Activated naive CD8-positive, alpha-beta T cell treated with anti-CD3 and anti-CD28 coated beads, Interleukin-2, amount 50 U/mL, for 24 hours (primary cell): ENCODE measurements at regions not wholly inside any gene's neighbourhood (a gene's known extent, or its start where the extent isn't known, plus 50 kb on each side); places are given as distances from the start of the nearest gene placed in this dataset.

Source experiments
- ATAC-seq: fragments of 150-1000 bp; cut with Tn5 transposase; one replicate; pipeline ENCODE4 v1.10.0; 2021
- DNase-seq: peaks from one replicate; pipeline ENCODE4 v3.0.0; 2021
- H3K27ac Mint-ChIP-seq: one replicate; pipeline ENCODE4 v1.8.0; 2021; ENCODE audit warnings: mild to moderate bottlenecking, mixed read lengths
- H3K27me3 Mint-ChIP-seq: one replicate; pipeline ENCODE4 v1.8.0; 2021; ENCODE audit warnings: mixed read lengths
- H3K36me3 Mint-ChIP-seq: one replicate; pipeline ENCODE4 v1.8.0; 2021; ENCODE audit warnings: low read depth, mixed read lengths
- H3K4me1 Mint-ChIP-seq: one replicate; pipeline ENCODE4 v1.8.0; 2021; ENCODE audit warnings: mixed read lengths
- H3K4me3 Mint-ChIP-seq: one replicate; pipeline ENCODE4 v1.8.0; 2021; ENCODE audit warnings: mild to moderate bottlenecking, moderate library complexity, mixed read lengths
- H3K9me3 Mint-ChIP-seq: one replicate; pipeline ENCODE4 v1.8.0; 2021; ENCODE audit warnings: mixed read lengths

DNA sequence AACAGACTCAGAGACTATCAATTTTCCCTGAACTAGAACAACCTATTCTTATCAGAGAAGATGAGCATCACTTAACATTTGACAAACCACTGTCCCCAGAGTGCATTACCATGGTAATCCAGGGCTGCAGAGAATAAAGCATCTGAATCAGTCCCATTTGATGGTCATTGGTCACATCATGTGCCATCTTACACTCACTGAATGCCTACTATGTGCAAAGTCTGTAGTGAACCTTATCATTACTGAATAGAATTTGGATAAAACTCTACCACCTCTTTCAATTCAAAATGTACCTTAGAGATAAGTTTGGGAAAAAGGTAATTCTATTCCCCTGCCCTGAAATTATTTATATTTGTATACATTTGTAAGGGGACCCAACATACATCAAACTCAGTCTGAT is 156.4 kb upstream of the TRPC7 start:
- no peak for DNase-seq
- no peaks in the 10 kb centered on the region for H3K9me3 Mint-ChIP-seq
- H3K4me1 Mint-ChIP-seq, result no peaks in the 10 kb centered on the region
- ATAC-seq, result no peak
- H3K27me3 Mint-ChIP-seq, result no peaks in the 10 kb centered on the region
- no peak overlapping the region for H3K27ac Mint-ChIP-seq
- no peaks in the 10 kb centered on the region for H3K36me3 Mint-ChIP-seq
- H3K4me3 Mint-ChIP-seq, result no peak overlapping the region

DNA sequence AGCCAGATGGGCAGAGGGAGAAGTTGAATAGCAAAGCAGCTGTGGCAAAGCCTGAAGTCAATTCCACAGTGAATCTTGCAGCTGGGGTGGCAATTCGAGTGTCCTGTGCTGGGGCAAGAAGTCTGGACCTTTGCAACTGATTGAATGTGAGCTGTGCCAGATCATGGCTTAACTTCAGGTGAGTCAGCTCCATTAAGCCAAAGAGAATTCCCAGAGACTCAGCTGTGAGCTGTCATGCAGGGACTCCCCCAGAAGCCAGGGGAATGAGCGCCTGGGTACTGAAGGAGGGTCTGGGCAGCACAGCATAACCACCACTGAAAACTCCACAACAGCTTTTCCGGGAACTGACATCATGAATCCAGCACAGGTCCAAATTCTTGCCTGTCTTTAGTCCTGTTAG is 153.5 kb upstream of the TRPC7 start:
- H3K4me3 Mint-ChIP-seq, result no peak overlapping the region
- no peaks in the 10 kb centered on the region for H3K9me3 Mint-ChIP-seq
- H3K4me1 Mint-ChIP-seq, result no peaks in the 10 kb centered on the region
- ATAC-seq (no peak), DNase-seq (no peak)
- no peaks in the 10 kb centered on the region for H3K27me3 Mint-ChIP-seq
- no peak overlapping the region for H3K27ac Mint-ChIP-seq
- H3K36me3 Mint-ChIP-seq, result no peaks in the 10 kb centered on the region

DNA sequence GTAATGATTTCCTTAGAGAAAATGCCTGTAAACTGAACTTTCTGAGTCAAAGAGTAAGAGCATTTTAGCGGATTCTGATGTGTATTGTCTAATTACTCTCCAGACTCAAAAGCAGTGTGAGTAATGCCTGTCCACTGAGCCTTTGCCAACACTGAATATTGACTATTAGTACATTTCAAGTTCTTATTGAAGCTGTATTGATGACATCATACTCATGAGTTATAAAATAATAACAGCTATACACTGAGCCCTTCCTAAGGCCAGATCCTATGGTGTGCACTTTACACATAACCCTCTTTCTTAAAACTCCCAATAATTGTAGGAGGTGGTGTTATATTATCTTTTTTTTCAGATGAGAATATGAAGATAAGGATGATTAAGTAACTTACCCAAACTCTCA is 152.8 kb upstream of the TRPC7 start:
- H3K9me3 Mint-ChIP-seq, result no peaks in the 10 kb centered on the region
- H3K36me3 Mint-ChIP-seq, result no peaks in the 10 kb centered on the region
- no peak for ATAC-seq
- DNase-seq, result no peak
- no peaks in the 10 kb centered on the region for H3K27me3 Mint-ChIP-seq
- no peak overlapping the region for H3K27ac Mint-ChIP-seq
- no peak overlapping the region for H3K4me3 Mint-ChIP-seq
- H3K4me1 Mint-ChIP-seq, result no peaks in the 10 kb centered on the region

- DNase-seq (no peak), ATAC-seq (no peak)
- Mint-ChIP-seq H3K27me3 (no peaks in the 10 kb centered on the region), H3K36me3 (no peaks in the 10 kb centered on the region), H3K4me1 (no peaks in the 10 kb centered on the region), H3K4me3 (no peak overlapping the region), H3K9me3 (no peaks in the 10 kb centered on the region), H3K27ac (no peak overlapping the region)
These were observed 152.4 kb upstream of the TRPC7 start for GRCh38 chr5:136517755-136518154.

DNA sequence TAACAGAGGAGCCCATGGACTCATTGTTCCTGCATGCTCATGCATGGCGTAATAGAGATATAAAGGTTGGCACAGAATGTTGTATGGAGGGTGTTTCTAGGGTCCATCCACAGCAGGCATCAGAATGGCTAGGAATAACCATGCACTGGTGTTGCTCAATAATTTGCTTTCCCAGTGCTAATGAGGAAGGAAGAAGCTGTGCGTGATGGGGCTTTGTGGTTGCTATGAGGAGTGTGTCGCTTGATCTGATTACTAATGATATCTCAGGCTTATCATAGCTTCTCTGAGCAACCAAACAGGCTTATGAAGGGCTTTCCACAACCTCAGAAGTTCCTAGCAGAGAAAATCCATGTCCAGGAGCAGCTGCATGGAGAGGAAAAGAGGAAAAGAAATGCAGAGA is 151.3 kb upstream of the TRPC7 start:
- Mint-ChIP-seq H3K4me3 (no peak overlapping the region), H3K27ac (no peak overlapping the region), H3K36me3 (no peaks in the 10 kb centered on the region), H3K27me3 (no peaks in the 10 kb centered on the region), H3K9me3 (no peaks in the 10 kb centered on the region), H3K4me1 (no peaks in the 10 kb centered on the region)
- ATAC-seq (no peak), DNase-seq (no peak)

DNA sequence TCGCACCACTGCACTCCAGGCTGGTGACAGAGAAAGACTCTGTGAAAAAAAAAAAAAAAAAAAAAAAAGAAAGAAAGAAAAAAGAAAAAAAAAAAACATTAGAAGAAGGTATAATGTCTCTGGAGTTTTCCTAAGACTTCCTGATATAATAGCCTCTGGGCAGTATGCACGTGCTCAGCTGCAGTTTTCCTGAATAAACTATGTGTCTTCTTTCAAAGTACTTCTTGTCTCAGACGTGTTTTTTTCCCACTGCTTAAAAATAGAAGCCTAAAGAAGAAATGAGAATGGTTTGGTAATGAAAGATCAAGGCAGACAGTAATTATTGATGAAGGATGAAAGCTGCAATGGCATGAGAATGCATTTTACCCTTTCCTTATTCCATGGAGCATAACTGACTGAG is 148.1 kb upstream of the TRPC7 start:
- no peak for DNase-seq
- Mint-ChIP-seq H3K4me1 (no peaks in the 10 kb centered on the region), H3K27ac (no peak overlapping the region), H3K9me3 (no peaks in the 10 kb centered on the region), H3K36me3 (no peaks in the 10 kb centered on the region), H3K27me3 (no peaks in the 10 kb centered on the region), H3K4me3 (no peak overlapping the region)
- no peak for ATAC-seq

GRCh38 chr5:136511046-136511445 is 145.7 kb upstream of the TRPC7 start:
- DNase-seq, result no peak
- Mint-ChIP-seq H3K27me3 (no peaks in the 10 kb centered on the region), H3K36me3 (no peaks in the 10 kb centered on the region), H3K4me3 (no peak overlapping the region), H3K4me1 (no peaks in the 10 kb centered on the region), H3K27ac (no peak overlapping the region), H3K9me3 (no peaks in the 10 kb centered on the region)
- no peak for ATAC-seq

DNA sequence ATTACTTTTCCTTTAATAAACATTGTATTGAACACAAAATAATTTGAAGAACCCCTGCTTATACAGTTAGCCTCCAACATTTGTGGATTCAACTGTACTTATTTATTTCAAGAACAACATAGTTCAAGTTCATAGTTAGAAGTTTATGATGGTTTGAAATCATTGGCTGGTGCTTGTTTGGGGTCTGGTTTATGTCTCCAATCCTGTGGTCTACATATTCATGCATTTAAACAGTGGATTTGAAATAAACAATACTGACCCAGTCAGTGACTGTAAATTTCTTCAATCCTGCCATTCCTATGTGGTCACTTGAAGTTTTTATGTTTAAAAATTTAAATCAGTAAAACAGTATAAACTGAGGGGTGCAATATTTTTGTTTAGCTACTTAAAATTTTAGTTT is 145.1 kb upstream of the TRPC7 start:
- Mint-ChIP-seq H3K36me3 (no peaks in the 10 kb centered on the region), H3K9me3 (no peaks in the 10 kb centered on the region), H3K4me1 (no peaks in the 10 kb centered on the region), H3K27ac (no peak overlapping the region), H3K4me3 (no peak overlapping the region), H3K27me3 (no peaks in the 10 kb centered on the region)
- DNase-seq (no peak), ATAC-seq (no peak)

- H3K9me3 Mint-ChIP-seq, result no peaks in the 10 kb centered on the region
- ATAC-seq (no peak), DNase-seq (no peak)
- H3K27me3 Mint-ChIP-seq, result no peaks in the 10 kb centered on the region
- H3K4me3 Mint-ChIP-seq, result no peak overlapping the region
- no peaks in the 10 kb centered on the region for H3K4me1 Mint-ChIP-seq
- H3K36me3 Mint-ChIP-seq, result no peaks in the 10 kb centered on the region
- H3K27ac Mint-ChIP-seq, result no peak overlapping the region
These were observed 140.8 kb upstream of the TRPC7 start for GRCh38 chr5:136506131-136506530.

DNA sequence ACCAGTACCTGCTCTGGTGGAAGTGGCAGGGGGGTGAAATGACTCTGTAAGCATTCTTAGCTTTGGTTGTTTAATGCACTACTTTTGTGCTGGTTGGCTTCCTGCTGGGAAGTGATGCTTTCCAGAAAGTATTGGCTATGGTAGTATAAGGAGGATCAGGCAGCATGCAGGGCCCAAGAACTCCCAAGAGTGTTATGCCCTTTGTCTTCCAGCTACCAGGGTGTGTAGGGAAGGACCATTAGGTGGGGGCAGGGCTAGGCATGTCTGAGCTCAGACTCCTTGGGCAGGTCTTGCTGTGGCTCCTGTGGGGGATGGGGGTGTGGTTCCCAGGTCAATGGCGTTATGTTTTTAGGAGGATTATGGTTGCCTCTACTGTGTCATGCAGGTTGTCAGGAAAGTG is 135.8 kb upstream of the TRPC7 start:
- ATAC-seq (no peak), DNase-seq (no peak)
- Mint-ChIP-seq H3K36me3 (no peaks in the 10 kb centered on the region), H3K9me3 (peaks cover 5% of the 10 kb centered on the region), H3K4me3 (no peak overlapping the region), H3K27ac (no peak overlapping the region), H3K4me1 (no peaks in the 10 kb centered on the region), H3K27me3 (no peaks in the 10 kb centered on the region)

GRCh38 chr5:136492587-136492986 is 127.2 kb upstream of the TRPC7 start:
- Mint-ChIP-seq H3K4me1 (no peaks in the 10 kb centered on the region), H3K9me3 (peaks cover 4% of the 10 kb centered on the region), H3K36me3 (no peaks in the 10 kb centered on the region), H3K27me3 (no peaks in the 10 kb centered on the region), H3K4me3 (no peak overlapping the region), H3K27ac (no peak overlapping the region)
- no peak for DNase-seq
- no peak for ATAC-seq

DNA sequence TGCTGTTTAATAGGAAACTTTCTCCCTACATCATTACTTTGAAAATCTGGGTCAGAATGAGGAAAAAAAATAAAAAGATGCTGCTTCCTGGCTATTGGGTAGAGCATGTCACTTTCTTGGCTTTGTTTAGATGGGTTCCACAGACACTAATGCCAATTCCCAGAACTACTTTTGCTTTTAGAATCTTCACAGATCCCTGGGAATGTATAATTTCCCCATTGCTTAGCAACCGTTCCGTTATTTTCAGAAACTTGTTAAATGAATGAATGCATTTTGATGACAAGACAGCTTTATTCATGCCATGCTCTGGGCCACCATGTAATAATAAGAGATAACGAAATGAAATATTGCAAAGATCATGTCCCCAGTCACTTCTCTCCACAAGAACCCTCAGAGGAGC is 126.5 kb upstream of the TRPC7 start:
- Mint-ChIP-seq H3K27me3 (no peaks in the 10 kb centered on the region), H3K4me3 (no peak overlapping the region), H3K4me1 (no peaks in the 10 kb centered on the region), H3K27ac (no peak overlapping the region), H3K36me3 (no peaks in the 10 kb centered on the region), H3K9me3 (peaks cover 4% of the 10 kb centered on the region)
- ATAC-seq (no peak), DNase-seq (no peak)

DNA sequence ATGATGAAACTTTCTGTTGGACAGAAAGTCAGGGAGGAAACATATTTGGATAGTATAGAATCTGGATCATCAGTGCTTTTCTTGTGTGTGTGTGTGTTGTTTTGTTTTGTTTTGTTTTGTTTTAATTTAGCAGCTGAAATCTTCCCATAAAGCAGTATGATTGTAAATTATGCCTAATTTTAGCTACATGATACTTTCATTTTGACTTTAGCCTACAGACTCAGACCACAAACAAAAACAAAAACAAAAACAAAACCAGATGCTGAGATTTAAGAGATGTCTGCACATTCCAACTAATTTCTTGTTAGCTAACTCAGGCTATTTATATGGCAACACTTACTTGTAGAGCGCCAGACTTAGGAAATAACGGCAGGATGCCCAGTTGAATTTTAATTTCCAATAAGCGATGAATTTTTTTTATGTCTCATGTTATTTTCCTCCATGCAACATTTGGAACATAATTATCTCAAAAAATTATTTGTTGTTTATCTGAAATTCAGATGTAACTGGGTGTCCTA is 119.5 kb upstream of the TRPC7 start:
- H3K27ac Mint-ChIP-seq, result no peak overlapping the region
- H3K27me3 Mint-ChIP-seq, result no peaks in the 10 kb centered on the region

DNA sequence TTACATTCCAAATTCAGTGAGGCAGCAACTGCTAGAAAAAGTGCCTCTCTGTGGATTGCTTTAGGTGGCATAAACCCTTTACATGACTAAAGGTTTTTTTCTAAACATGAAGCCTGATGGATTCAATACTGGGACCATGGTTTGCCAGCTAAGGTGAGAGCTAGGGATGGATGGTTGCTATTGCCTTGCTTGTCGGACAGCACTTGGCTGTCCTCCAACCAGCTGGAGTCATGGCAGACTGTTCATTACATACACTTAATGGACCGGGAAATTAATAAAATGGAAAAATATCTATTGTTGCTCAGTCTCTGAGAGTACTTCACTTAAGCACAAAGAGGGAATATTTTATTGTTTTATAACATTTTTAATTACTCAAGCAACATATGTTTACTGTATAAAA is 116.9 kb upstream of the TRPC7 start:
- Mint-ChIP-seq H3K9me3 (peaks cover 7% of the 10 kb centered on the region), H3K27ac (no peak overlapping the region), H3K27me3 (no peaks in the 10 kb centered on the region), H3K4me3 (no peak overlapping the region), H3K4me1 (no peaks in the 10 kb centered on the region), H3K36me3 (no peaks in the 10 kb centered on the region)
- ATAC-seq (no peak), DNase-seq (no peak)

More for the DNA sequence above, 119.5 kb upstream of the TRPC7 start:
- Mint-ChIP-seq H3K4me1 (no peaks in the 10 kb centered on the region), H3K36me3 (no peaks in the 10 kb centered on the region), H3K9me3 (no peaks in the 10 kb centered on the region), H3K4me3 (no peak overlapping the region)
- ATAC-seq, result no peak
- no peak for DNase-seq

GRCh38 chr5:136474466-136474865 is 109.1 kb upstream of the TRPC7 start:
- ATAC-seq (no peak), DNase-seq (no peak)
- no peaks in the 10 kb centered on the region for H3K27me3 Mint-ChIP-seq
- H3K27ac Mint-ChIP-seq, result no peak overlapping the region
- peaks cover 15% of the 10 kb centered on the region for H3K9me3 Mint-ChIP-seq
- no peaks in the 10 kb centered on the region for H3K4me1 Mint-ChIP-seq
- H3K4me3 Mint-ChIP-seq, result no peak overlapping the region
- no peaks in the 10 kb centered on the region for H3K36me3 Mint-ChIP-seq

DNA sequence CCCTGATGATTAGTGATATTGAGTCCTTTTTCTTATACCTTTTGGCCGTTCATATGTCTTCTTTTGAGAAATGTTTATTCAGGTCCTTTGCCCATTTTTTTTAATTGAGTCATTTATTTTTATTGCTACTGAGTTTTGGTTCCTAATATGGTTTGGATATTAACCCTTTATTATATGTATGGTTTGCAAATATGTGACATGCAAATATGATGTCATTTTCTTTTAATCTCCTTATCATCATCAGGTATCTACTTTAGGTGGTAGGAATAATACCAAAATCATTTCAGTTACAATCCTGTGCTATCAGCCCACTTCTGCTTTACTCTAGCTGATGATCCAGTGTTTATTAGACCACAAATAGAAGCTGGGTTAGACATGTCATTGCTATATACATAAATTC is 102.3 kb upstream of the TRPC7 start:
- ATAC-seq (no peak), DNase-seq (no peak)
- Mint-ChIP-seq H3K4me3 (no peak overlapping the region), H3K27me3 (no peaks in the 10 kb centered on the region), H3K9me3 (peaks cover 16% of the 10 kb centered on the region), H3K4me1 (no peaks in the 10 kb centered on the region), H3K36me3 (no peaks in the 10 kb centered on the region), H3K27ac (no peak overlapping the region)
